ENCODE measurements at regions not wholly inside any gene's neighbourhood (a gene's known extent, or its start where the extent isn't known, plus 50 kb on each side); places are given as distances from the start of the nearest gene placed in this dataset.

DNA sequence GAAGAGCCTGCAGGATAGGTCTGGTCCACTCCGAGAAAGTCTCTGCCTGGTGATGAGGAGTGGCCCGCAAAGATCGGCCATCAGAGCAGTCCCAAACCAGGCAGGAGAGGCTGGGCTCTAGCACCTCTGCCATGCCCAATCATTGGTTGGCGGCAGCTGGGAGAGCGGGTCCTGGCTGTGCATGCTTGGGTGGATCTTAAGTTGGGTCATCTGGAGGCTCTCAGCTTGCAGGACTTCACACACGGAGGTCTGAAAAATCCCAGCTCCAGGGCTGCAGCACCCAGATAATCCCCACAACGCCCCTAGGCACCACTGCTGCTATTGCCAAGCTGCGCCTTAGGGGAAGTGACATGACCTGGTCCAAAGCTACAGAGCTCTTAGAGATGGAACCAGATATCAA, 766.7 kb upstream of the TBX3 start:
- DNase-seq (ENCODE audit: low read depth): no peak
- H3K4me3 ChIP-seq (ENCODE audit: low read depth, low read length): no peak overlapping the region
- no peak for TF ChIP-seq CTCF (IDR thresholded peaks at IDR 0.05; ENCODE audit: control insufficient read depth, extremely low read depth, insufficient read depth)

DNA sequence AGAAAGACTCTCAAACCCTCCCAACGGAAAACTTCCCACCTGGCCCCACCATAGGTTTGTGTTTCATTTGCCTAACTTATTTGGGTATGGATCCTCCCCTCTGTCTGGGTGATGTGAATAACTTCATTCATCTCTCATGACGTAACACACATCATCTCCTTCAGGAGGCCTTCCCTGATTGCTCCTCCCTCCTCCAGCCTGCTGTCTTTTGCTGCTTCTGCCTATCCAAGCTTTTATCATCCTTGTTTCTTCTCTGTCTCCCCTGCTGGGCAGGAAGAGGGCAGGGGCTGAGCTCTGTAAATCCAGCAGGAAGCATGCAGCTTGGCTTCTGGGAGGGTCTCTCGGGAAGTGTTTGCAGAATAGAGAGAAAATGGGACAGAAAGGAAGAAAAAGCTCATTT, 766.0 kb upstream of the TBX3 start:
- no peak for TF ChIP-seq CTCF (IDR thresholded peaks at IDR 0.05; ENCODE audit: control insufficient read depth, extremely low read depth, insufficient read depth)
- DNase-seq (ENCODE audit: low read depth): no peak
- no peak overlapping the region for H3K4me3 ChIP-seq (ENCODE audit: low read depth, low read length)

DNA sequence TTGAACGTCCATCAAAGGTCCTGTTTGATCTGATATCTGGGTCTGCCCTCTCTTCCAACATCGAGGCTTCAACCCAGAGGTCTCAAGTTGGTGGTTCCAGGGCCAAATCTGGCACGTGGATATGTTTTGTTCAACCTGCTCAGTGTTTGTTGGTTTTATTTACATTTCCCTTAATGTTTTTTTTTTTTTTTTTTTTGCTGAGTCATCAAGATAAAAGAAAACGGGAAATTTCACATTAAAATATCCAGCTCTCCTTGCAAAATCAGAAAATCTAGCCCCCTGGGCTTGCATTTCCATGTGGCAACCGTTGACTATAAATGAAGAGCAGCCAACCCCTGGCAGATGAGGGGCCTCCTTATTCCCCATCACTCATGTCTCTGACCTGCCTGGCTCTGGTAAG, 765.6 kb upstream of the TBX3 start:
- no peak overlapping the region for H3K4me3 ChIP-seq (ENCODE audit: low read depth, low read length)
- no peak for TF ChIP-seq CTCF (IDR thresholded peaks at IDR 0.05; ENCODE audit: control insufficient read depth, extremely low read depth, insufficient read depth)
- no peak for DNase-seq (ENCODE audit: low read depth)

- DNase-seq (ENCODE audit: low read depth): no peak
- TF ChIP-seq CTCF (IDR thresholded peaks at IDR 0.05; ENCODE audit: control insufficient read depth, extremely low read depth, insufficient read depth): no peak
- no peak overlapping the region for H3K4me3 ChIP-seq (ENCODE audit: low read depth, low read length)
Measured at GRCh38 chr12:115444346-115444745, 760.4 kb upstream of the TBX3 start.

DNA sequence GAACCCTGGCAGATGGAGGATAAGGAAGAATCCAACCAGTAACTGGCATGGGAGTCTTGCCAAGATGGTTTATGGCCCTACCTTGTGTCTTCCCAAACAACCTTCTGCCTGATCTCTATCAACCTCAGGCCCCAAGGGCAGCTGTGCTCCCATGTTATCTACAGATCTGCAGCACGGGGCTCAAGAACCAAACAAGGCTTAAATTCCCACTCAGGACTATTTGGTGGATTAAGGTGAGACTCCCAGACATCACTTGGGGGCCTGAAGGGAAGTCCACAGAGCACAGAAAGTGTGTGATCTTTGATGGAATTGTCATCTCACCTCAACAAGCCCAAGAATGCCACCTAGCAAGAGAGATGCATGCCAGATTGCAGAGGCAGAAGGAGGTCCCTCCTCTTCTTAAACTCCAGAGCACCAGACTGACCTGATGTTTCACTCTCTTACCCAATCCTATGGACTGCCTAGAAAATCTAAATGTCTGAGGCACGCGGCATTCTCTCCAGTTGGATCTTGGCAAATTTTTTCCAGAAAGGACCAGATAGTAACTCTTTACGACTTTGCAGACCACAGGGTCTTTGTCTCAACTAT, 759.5 kb upstream of the TBX3 start:
- no peak overlapping the region for H3K4me3 ChIP-seq (ENCODE audit: low read depth, low read length)
- DNase-seq (ENCODE audit: low read depth): no peak
- TF ChIP-seq CTCF (IDR thresholded peaks at IDR 0.05; ENCODE audit: control insufficient read depth, extremely low read depth, insufficient read depth): no peak

GRCh38 chr12:115440438-115440837, 756.5 kb upstream of the TBX3 start:
- DNase-seq (ENCODE audit: low read depth): no peak
- no peak for TF ChIP-seq CTCF (IDR thresholded peaks at IDR 0.05; ENCODE audit: control insufficient read depth, extremely low read depth, insufficient read depth)

GRCh38 chr12:115439008-115439601, 755.1 kb upstream of the TBX3 start:
- DNase-seq (ENCODE audit: low read depth): no peak
- no peak for TF ChIP-seq CTCF (IDR thresholded peaks at IDR 0.05; ENCODE audit: control insufficient read depth, extremely low read depth, insufficient read depth)
- no peak overlapping the region for H3K4me3 ChIP-seq (ENCODE audit: low read depth, low read length)

More at GRCh38 chr12:115440438-115440837, 756.5 kb upstream of the TBX3 start:
- H3K4me3 ChIP-seq (ENCODE audit: low read depth, low read length): no peak overlapping the region
